ENCODE measurements at regions not wholly inside any gene's neighbourhood (a gene's known extent, or its start where the extent isn't known, plus 50 kb on each side); places are given as distances from the start of the nearest gene placed in this dataset.

DNA sequence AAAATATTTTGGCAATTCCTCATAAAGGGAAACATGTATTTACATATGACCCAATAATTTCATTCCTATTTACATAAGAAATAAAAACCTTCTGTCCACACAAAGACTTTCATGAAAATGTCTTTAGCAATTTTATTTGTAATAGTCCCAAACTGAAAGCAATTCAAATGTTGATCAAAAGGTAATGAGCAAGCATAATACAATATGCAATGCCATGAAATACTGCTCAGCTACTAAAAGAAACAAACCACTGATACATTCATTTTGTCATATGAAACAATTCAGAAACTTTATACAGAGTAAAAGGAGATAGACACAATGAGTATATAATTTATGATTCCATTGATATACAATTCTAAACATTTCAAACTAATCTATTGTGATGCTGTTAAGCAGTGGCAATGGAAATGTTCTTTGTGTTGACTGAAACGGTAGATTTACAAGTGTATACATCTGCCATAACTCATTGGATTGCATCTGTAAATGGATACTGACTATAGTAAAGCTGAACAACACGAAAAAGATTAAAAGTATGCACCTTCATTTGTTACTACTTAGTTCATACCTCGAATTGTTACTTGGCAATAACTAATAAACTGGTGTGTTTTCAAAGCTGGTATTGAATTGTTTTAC, 335.6 kb downstream of the GASK1B start:
- no peaks in the 10 kb centered on the region for H3K36me3 Mint-ChIP-seq (ENCODE audit: low read depth)

More for the DNA sequence above, 335.6 kb downstream of the GASK1B start:
- H2AFZ ChIP-seq, result no peak overlapping the region
- no peak overlapping the region for H3K27ac ChIP-seq (ENCODE audit: low read depth)
- H3F3A ChIP-seq (replicated peaks; ENCODE audit: low read depth), result no peaks in the 10 kb centered on the region
- TF ChIP-seq, protein P1, sequence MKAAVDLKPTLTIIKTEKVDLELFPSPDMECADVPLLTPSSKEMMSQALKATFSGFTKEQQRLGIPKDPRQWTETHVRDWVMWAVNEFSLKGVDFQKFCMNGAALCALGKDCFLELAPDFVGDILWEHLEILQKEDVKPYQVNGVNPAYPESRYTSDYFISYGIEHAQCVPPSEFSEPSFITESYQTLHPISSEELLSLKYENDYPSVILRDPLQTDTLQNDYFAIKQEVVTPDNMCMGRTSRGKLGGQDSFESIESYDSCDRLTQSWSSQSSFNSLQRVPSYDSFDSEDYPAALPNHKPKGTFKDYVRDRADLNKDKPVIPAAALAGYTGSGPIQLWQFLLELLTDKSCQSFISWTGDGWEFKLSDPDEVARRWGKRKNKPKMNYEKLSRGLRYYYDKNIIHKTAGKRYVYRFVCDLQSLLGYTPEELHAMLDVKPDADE (IDR thresholded peaks at IDR 0.05), result no peak
- TF ChIP-seq ZNF462 (CRISPR knock-in tag; IDR thresholded peaks at IDR 0.05) (no peak), JUNB (IDR thresholded peaks at IDR 0.05; ENCODE audit: unreplicated experiment) (no peak), NANOG (IDR thresholded peaks at IDR 0.05; ENCODE audit: borderline replicate concordance) (no peak), ZNF331 (CRISPR knock-in tag; IDR thresholded peaks at IDR 0.05; ENCODE audit: low read depth) (no peak)
- TF ChIP-seq, protein P2, sequence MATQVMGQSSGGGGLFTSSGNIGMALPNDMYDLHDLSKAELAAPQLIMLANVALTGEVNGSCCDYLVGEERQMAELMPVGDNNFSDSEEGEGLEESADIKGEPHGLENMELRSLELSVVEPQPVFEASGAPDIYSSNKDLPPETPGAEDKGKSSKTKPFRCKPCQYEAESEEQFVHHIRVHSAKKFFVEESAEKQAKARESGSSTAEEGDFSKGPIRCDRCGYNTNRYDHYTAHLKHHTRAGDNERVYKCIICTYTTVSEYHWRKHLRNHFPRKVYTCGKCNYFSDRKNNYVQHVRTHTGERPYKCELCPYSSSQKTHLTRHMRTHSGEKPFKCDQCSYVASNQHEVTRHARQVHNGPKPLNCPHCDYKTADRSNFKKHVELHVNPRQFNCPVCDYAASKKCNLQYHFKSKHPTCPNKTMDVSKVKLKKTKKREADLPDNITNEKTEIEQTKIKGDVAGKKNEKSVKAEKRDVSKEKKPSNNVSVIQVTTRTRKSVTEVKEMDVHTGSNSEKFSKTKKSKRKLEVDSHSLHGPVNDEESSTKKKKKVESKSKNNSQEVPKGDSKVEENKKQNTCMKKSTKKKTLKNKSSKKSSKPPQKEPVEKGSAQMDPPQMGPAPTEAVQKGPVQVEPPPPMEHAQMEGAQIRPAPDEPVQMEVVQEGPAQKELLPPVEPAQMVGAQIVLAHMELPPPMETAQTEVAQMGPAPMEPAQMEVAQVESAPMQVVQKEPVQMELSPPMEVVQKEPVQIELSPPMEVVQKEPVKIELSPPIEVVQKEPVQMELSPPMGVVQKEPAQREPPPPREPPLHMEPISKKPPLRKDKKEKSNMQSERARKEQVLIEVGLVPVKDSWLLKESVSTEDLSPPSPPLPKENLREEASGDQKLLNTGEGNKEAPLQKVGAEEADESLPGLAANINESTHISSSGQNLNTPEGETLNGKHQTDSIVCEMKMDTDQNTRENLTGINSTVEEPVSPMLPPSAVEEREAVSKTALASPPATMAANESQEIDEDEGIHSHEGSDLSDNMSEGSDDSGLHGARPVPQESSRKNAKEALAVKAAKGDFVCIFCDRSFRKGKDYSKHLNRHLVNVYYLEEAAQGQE (IDR thresholded peaks at IDR 0.05; ENCODE audit: unreplicated experiment), result no peak
- ATAC-seq (no peak), DNase-seq (ENCODE audit: low spot score) (no peak)
- Mint-ChIP-seq H3K9me3 (no peaks in the 10 kb centered on the region; the same call in 2 of the 3 replicates), H3K27me3 (ENCODE audit: insufficient read depth, low read depth, poor library complexity) (peaks cover 2% of the 10 kb centered on the region), H3K4me1 (peaks cover 18% of the 10 kb centered on the region), H3K4me3 (no peak overlapping the region; the same call in 2 of the 3 replicates), H3K27ac (peak overlapping the region; percentile 85)
- peaks cover 17% of the 10 kb centered on the region for H3K4me1 ChIP-seq (ENCODE audit: insufficient read depth)
- no peaks in the 10 kb centered on the region for H3K27me3 ChIP-seq (ENCODE audit: insufficient read depth)
- no peaks in the 10 kb centered on the region for H3K9me2 ChIP-seq (ENCODE audit: insufficient read depth)
- no peaks in the 10 kb centered on the region for H4K20me1 ChIP-seq (replicated peaks; ENCODE audit: insufficient read depth)
- no peak overlapping the region for H3K4me3 ChIP-seq
- no peaks in the 10 kb centered on the region for H3K36me3 ChIP-seq (ENCODE audit: insufficient read depth)
- no peaks in the 10 kb centered on the region for H3K79me2 ChIP-seq (replicated peaks; ENCODE audit: insufficient read depth)
- H3K4me2 ChIP-seq, result peak overlapping the region; percentile 42
